Esophagus muscularis mucosa (tissue), 3 donors: ENCODE measurements at regions not wholly inside any gene's neighbourhood (a gene's known extent, or its start where the extent isn't known, plus 50 kb on each side); places are given as distances from the start of the nearest gene placed in this dataset.
"Not testable (repeated sequence)": the region's sequence is repeated elsewhere in the genome, so short reads cannot be mapped to it uniquely, and the experiment has no call there.

ENCODE experiments used
- CTCF ChIP-seq, 3 experiments: fragments of 200-600 bp in 2 of 3; fragments of 450-650 bp in 1 of 3; sonication (generic) in 2 of 3; IDR thresholded peaks; one replicate each; pipeline ENCODE4 v1.5.1; 2017 to 2019; ENCODE audit warnings: antibody characterized with exemption in 3 of 3, mild to moderate bottlenecking in 2 of 3, moderate library complexity in 1 of 3
- POLR2AphosphoS5 ChIP-seq, 2 donors: sonication (generic); formaldehyde crosslinking; IDR thresholded peaks; one replicate each; pipeline ENCODE4 v1.6.1; 2017; ENCODE audit warnings: antibody characterized with exemption in 2 of 2

DNA sequence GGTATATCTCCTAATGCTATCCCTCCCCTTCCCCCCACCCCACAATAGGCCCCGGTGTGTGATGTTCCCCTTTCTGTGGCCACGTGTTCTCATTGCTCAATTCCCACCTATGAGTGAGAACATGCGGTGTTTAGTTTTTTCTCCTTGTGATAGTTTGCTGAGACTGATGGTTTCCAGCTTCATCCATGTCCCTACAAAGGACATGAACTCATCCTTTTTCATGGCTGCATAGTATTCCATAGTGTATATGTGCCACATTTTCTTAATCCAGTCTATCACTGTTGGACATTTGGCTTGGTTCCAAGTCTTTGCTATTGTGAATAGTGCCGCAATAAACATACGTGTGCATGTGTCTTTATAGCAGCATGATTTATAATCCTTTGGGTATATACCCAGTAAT lies 122.5 kb upstream of the TAS2R1 start:
- not testable (repeated sequence) for TF ChIP-seq CTCF, POLR2AphosphoS5 (IDR thresholded peaks at IDR 0.05)
